ENCODE measurements at regions not wholly inside any gene's neighbourhood (a gene's known extent, or its start where the extent isn't known, plus 50 kb on each side); places are given as distances from the start of the nearest gene placed in this dataset.

- DNase-seq (ENCODE audit: low spot score) = no peak
Measured at GRCh38 chr5:53331463-53331862, 149.0 kb upstream of the FST start.

- DNase-seq (ENCODE audit: low spot score) = no peak
Measured at GRCh38 chr5:53333160-53333559, 147.3 kb upstream of the FST start.

GRCh38 chr5:53334431-53334941 is 145.9 kb upstream of the FST start:
- DNase-seq (ENCODE audit: low spot score) = no peak

- no peak for DNase-seq (ENCODE audit: low spot score)
Measured at GRCh38 chr5:53335115-53335514, 145.3 kb upstream of the FST start.

- no peak for DNase-seq (ENCODE audit: low spot score)
Measured at GRCh38 chr5:53337827-53338226, 142.6 kb upstream of the FST start.

- no peak for DNase-seq (ENCODE audit: low spot score)
Measured at GRCh38 chr5:53338971-53339370, 141.5 kb upstream of the FST start.

GRCh38 chr5:53339962-53340540 is 140.4 kb upstream of the FST start:
- DNase-seq (ENCODE audit: low spot score) = no peak

- DNase-seq (ENCODE audit: low spot score) = no peak
Measured at GRCh38 chr5:53340956-53341750, 139.3 kb upstream of the FST start.

- DNase-seq (ENCODE audit: low spot score) = no peak
Measured at GRCh38 chr5:53342236-53342635, 138.2 kb upstream of the FST start.

- no peak for DNase-seq (ENCODE audit: low spot score)
Measured at GRCh38 chr5:53343187-53343586, 137.2 kb upstream of the FST start.

- DNase-seq (ENCODE audit: low spot score) = no peak
Measured at GRCh38 chr5:53350368-53350767, 130.1 kb upstream of the FST start.

GRCh38 chr5:53350991-53351770 is 129.2 kb upstream of the FST start:
- no peak for DNase-seq (ENCODE audit: low spot score)

GRCh38 chr5:53355316-53355715 is 125.1 kb upstream of the FST start:
- no peak for DNase-seq (ENCODE audit: low spot score)

GRCh38 chr5:53355931-53356330 is 124.5 kb upstream of the FST start:
- no peak for DNase-seq (ENCODE audit: low spot score)

GRCh38 chr5:53357439-53357838 is 123.0 kb upstream of the FST start:
- no peak for DNase-seq (ENCODE audit: low spot score)

GRCh38 chr5:53358794-53359193 is 121.6 kb upstream of the FST start:
- DNase-seq (ENCODE audit: low spot score) = no peak

GRCh38 chr5:53359916-53360517 is 120.4 kb upstream of the FST start:
- no peak for DNase-seq (ENCODE audit: low spot score)

- DNase-seq (ENCODE audit: low spot score) = no peak
Measured at GRCh38 chr5:53360811-53361210, 119.6 kb upstream of the FST start.

GRCh38 chr5:53361708-53362107 is 118.7 kb upstream of the FST start:
- DNase-seq (ENCODE audit: low spot score) = no peak

GRCh38 chr5:53362521-53362941 is 117.9 kb upstream of the FST start:
- DNase-seq (ENCODE audit: low spot score) = no peak

- no peak for DNase-seq (ENCODE audit: low spot score)
Measured at GRCh38 chr5:53364061-53364460, 116.4 kb upstream of the FST start.

GRCh38 chr5:53366245-53366644 is 114.2 kb upstream of the FST start:
- DNase-seq (ENCODE audit: low spot score) = no peak

All from HuH-7.5 (cell line).